ENCODE measurements at regions not wholly inside any gene's neighbourhood (a gene's known extent, or its start where the extent isn't known, plus 50 kb on each side); places are given as distances from the start of the nearest gene placed in this dataset.

- POLR2A ChIA-PET = no interaction called here
- no peak for TF ChIP-seq CTCF (IDR thresholded peaks at IDR 0.05; ENCODE audit: insufficient read depth, low read depth, low read length)
- CTCF ChIA-PET = no interaction called here
Observed at GRCh38 chr5:120738568-120738967, 274.5 kb downstream of the PRR16 start.

GRCh38 chr5:120740989-120741388, 276.9 kb downstream of the PRR16 start:
- no peaks in the 10 kb centered on the region for H3K27me3 ChIP-seq (ENCODE audit: control insufficient read depth, insufficient read depth, low read length)
- no peak for TF ChIP-seq CTCF (IDR thresholded peaks at IDR 0.05; ENCODE audit: insufficient read depth, low read depth, low read length)
- no peak overlapping the region for H3K4me3 ChIP-seq (ENCODE audit: low read depth, low read length)
- H3K36me3 ChIP-seq (ENCODE audit: control insufficient read depth, insufficient read depth, low read length) = no peaks in the 10 kb centered on the region
- DNase-seq (ENCODE audit: low read depth) = no peak
- CTCF ChIA-PET = interaction anchor here (1.0 kb wide), 1 partner anchor 11 kb away, joined by 3 read pairs; no protein-coding TSS in a partner anchor
- POLR2A ChIA-PET = no interaction called here

More at GRCh38 chr5:120738568-120738967, 274.5 kb downstream of the PRR16 start:
- DNase-seq (ENCODE audit: low read depth) = no peak
- no peak overlapping the region for H3K4me3 ChIP-seq (ENCODE audit: low read depth, low read length)
- no peaks in the 10 kb centered on the region for H3K27me3 ChIP-seq (ENCODE audit: control insufficient read depth, insufficient read depth, low read length)
- no peaks in the 10 kb centered on the region for H3K36me3 ChIP-seq (ENCODE audit: control insufficient read depth, insufficient read depth, low read length)

- TF ChIP-seq CTCF (IDR thresholded peaks at IDR 0.05; ENCODE audit: insufficient read depth, low read depth, low read length) = no peak
- no peaks in the 10 kb centered on the region for H3K36me3 ChIP-seq (ENCODE audit: control insufficient read depth, insufficient read depth, low read length)
- no peak overlapping the region for H3K4me3 ChIP-seq (ENCODE audit: low read depth, low read length)
- no peaks in the 10 kb centered on the region for H3K27me3 ChIP-seq (ENCODE audit: control insufficient read depth, insufficient read depth, low read length)
- CTCF ChIA-PET = no interaction called here
- no peak for DNase-seq (ENCODE audit: low read depth)
- POLR2A ChIA-PET = no interaction called here
Observed at GRCh38 chr5:120748474-120748873, 284.4 kb downstream of the PRR16 start.

GRCh38 chr5:120749737-120750136, 285.6 kb downstream of the PRR16 start:
- Histone ChIP-seq H3K4me3 (ENCODE audit: low read depth, low read length) (no peak overlapping the region), H3K27me3 (ENCODE audit: control insufficient read depth, insufficient read depth, low read length) (no peaks in the 10 kb centered on the region), H3K36me3 (ENCODE audit: control insufficient read depth, insufficient read depth, low read length) (no peaks in the 10 kb centered on the region)
- CTCF ChIA-PET = no interaction called here
- POLR2A ChIA-PET = no interaction called here
- no peak for DNase-seq (ENCODE audit: low read depth)
- TF ChIP-seq CTCF (IDR thresholded peaks at IDR 0.05; ENCODE audit: insufficient read depth, low read depth, low read length) = no peak

GRCh38 chr5:120759587-120759986, 295.5 kb downstream of the PRR16 start:
- POLR2A ChIA-PET = no interaction called here
- Histone ChIP-seq H3K4me3 (ENCODE audit: low read depth, low read length) (no peak overlapping the region), H3K27me3 (ENCODE audit: control insufficient read depth, insufficient read depth, low read length) (no peaks in the 10 kb centered on the region), H3K36me3 (ENCODE audit: control insufficient read depth, insufficient read depth, low read length) (no peaks in the 10 kb centered on the region)
- TF ChIP-seq CTCF (IDR thresholded peaks at IDR 0.05; ENCODE audit: insufficient read depth, low read depth, low read length) = no peak
- DNase-seq (ENCODE audit: low read depth) = no peak
- CTCF ChIA-PET = no interaction called here
